ENCODE measurements at regions not wholly inside any gene's neighbourhood (a gene's known extent, or its start where the extent isn't known, plus 50 kb on each side); places are given as distances from the start of the nearest gene placed in this dataset.

DNA sequence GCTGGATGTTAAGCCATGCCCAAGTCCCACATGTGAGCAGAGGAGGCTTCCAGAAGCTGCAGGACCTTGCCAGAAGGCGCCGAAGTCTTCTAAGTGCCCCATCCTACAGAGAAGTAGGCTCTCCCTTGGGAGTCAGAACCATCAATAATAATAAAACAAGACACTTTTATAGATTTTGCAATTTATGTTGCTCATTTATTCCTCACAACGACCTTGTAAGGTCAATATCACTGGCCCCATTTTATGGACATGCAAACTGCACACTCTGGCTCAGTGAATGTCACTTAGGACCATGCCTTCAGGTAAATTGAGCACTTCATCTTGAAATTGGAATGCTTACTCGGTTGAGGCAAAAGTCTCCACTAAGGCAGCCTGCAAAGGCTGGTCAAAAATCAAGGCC, 170.4 kb downstream of the BCOR start:
- TF ChIP-seq, protein P1, sequence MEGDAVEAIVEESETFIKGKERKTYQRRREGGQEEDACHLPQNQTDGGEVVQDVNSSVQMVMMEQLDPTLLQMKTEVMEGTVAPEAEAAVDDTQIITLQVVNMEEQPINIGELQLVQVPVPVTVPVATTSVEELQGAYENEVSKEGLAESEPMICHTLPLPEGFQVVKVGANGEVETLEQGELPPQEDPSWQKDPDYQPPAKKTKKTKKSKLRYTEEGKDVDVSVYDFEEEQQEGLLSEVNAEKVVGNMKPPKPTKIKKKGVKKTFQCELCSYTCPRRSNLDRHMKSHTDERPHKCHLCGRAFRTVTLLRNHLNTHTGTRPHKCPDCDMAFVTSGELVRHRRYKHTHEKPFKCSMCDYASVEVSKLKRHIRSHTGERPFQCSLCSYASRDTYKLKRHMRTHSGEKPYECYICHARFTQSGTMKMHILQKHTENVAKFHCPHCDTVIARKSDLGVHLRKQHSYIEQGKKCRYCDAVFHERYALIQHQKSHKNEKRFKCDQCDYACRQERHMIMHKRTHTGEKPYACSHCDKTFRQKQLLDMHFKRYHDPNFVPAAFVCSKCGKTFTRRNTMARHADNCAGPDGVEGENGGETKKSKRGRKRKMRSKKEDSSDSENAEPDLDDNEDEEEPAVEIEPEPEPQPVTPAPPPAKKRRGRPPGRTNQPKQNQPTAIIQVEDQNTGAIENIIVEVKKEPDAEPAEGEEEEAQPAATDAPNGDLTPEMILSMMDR (conservative IDR thresholded peaks at IDR 0.05) = no peak
- no peak overlapping the region for H3K27ac ChIP-seq

DNA sequence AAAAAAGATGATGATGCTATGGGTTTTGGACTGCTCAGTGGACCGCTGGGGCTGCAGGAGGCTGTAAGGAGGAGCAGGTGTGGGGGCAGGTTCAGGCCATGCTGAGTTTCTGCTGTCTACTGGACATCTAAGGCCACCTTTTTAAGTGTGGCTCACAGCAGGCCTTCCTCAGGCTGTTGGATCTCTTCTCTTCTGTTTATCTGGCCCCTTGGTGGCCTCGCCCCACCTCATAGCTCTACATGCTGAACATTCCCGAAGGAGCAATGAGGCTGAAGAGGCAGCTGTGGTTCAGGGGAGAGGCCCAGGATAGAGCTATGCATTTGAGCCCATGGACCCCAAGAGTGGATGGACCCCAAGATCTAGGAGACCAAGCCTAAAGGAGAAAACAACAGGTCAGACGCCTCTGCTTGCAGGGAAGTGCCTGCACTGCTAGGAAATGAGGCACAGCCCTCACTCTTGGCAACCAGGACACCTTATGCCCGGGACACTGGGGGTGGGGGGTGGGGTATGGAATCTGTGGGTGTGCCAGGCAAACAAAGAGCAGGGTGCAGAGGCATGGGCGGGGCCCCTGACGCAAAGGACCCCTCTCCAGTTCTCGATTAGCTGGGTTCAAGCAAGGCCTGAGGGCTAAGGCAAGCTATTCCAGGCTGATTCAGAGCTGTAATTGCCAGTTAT, 168.9 kb downstream of the BCOR start:
- H3K27ac ChIP-seq = no peak overlapping the region
- TF ChIP-seq, protein P1 (conservative IDR thresholded peaks at IDR 0.05) = no peak

DNA sequence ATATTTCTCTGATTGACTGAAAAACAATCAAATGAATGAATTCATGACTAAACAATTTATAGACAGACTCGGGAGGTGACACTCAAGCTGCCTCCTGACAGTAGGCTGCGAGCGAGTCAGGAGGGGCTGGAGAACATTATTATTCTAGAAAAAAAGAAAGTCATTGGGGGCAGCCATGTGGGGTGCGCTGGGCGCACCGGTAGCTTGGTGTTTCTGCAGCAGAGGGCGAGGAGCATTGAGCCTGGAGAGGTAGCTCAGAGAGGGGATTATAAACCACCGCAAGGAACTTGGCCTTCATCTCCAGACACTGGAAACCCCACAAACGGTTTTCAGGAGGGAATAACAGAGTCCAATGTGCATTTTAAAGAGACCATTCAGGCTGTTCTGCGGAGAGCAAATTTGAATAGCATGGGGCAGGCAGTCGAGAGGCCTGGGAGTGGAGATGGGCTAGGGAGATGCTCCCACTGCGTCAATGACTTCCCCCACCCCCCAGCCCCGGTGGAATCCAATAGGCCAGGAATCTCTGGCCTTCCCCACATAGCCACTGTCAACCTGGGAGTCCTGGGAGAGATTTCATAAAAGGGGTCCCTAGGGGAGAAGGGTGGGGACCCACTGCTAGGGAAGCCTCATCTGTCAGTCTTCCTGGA, 168.3 kb downstream of the BCOR start:
- H3K27ac ChIP-seq = no peak overlapping the region
- TF ChIP-seq, protein P1 (conservative IDR thresholded peaks at IDR 0.05) = no peak

DNA sequence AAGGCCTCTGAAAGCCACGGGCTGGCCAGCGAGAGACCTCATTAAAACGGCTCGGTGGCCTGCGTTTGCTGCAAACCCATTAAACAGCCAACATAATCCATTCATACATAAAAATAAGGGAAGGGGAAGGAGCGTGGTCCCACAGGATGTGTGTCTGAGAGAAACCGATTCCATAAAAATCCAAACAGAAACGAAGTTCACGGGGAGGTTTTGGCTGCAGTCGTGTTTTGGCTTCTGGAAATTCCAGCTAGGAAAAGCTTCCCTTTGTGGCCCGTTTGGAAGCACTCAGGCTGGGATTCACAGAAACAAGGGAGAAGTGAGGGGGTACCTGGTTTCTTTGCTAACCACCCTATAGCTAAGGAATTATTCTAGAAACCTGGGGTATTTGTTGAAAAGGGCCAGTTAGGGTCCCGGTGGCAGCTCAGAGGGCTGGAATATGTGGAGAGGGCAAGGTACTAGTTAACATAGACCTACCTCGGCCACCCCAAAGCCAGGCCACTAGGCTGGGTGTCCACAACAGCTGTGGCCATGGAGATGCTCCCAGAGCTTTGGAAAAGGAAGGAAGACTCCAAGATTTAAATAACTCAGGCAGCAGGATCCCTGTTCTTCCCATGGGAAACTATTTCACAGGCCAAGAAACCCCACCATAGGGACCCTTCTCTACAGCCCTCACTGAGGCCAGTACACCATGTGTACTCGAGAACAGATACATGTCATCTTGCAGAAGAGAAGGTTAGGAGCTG, 166.8 kb downstream of the BCOR start:
- H3K27ac ChIP-seq = no peak overlapping the region
- TF ChIP-seq, protein P1 (conservative IDR thresholded peaks at IDR 0.05) = no peak

DNA sequence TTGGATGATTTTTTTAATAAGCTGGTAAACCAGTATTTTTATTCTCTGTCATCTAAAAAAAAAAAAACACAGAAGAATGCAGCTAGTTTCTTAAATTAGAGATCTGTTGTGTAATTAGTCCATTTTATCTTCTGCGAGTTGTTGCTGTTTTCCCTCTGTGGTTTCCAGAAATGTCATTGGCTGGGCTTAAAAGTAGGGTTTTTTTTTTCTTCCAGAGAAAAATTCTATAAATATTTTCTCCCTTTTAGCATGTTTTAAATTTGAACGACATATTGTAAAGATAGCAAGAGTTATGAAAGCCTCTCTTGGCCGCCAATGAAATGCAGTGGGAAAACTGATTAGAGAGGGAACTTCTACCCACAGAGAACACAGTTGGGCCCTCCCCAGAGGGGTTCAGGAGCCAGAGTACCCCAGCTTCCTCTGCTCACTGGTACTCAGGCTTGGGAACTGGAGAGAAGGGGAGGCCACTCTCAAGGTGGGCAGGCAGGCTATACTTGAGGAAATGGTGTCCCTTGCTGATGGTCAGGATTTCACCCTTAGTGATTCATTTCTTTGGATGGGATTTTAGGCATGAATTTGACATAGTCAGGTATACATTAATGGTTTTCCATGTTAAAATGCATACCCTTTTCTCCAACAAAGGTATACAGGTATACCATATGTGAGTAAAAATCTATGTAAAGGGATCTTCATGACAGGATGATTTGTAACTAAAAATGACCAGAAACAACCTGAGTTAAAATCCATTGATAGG, 166.1 kb downstream of the BCOR start:
- H3K27ac ChIP-seq = no peak overlapping the region
- TF ChIP-seq, protein P1 (conservative IDR thresholded peaks at IDR 0.05) = no peak

DNA sequence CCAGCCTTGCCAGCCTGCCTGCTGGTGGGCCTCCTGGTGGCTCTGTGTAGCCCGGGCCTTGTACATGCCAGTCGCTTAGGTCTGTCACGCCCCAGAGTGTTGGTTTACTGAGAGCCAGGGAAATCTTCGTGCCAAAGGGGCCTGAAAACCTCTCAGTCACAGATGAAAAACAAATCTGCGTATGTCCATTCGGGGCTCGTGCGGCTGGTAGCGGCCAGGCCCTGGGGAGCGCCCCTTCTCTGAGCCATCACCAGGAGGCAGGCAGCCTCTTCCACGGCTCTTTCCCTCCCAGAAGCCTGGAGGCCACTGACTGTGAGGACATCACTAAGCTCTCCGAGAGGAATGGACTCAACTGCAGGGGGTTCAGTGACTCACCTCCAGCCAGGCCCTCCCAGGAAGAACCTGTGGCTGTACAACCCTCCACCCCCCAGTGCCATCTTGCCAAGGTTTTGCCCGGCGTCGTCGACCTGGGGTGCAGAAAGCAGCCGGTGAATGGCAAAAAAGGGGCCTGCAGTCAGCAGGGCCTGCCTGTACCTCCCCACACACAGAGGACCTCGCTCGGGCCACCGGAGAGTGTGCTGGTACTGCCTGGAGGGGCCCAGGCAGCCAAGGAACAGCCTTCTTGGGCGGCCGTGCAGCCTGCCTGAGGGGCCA, 162.2 kb downstream of the BCOR start:
- no peak overlapping the region for H3K27ac ChIP-seq
- TF ChIP-seq, protein P1 (conservative IDR thresholded peaks at IDR 0.05) = no peak

All from VCaP (cell line).